HepG2 (cell line): ENCODE measurements at regions not wholly inside any gene's neighbourhood (a gene's known extent, or its start where the extent isn't known, plus 50 kb on each side); places are given as distances from the start of the nearest gene placed in this dataset.
A peak's percentile ranks its signal among the peaks of the same experiment; 100 is the strongest.

Experiments used
- ATF1 ChIP-seq: IDR thresholded peaks from 2 replicates; pipeline ENCODE4 v1.6.1; 2016; ENCODE audit warnings: mild to moderate bottlenecking, control low read depth
- DNMT3B ChIP-seq: conservative IDR thresholded peaks from 2 replicates; pipeline ENCODE4 v1.6.1; 2016; ENCODE audit warnings: missing biosample characterization, control low read depth
- ETV5 ChIP-seq: IDR thresholded peaks from 2 replicates; pipeline ENCODE4 v1.6.1; 2018; ENCODE audit warnings: missing biosample characterization, missing genetic modification reagents, inconsistent platforms, borderline replicate concordance
- FOXM1 ChIP-seq: sonication (generic); formaldehyde crosslinking; IDR thresholded peaks from 2 replicates; pipeline ENCODE4 v1.5.0; 2020; ENCODE audit warnings: missing genetic modification reagents
- ISL2 ChIP-seq: sonication (generic); formaldehyde crosslinking; IDR thresholded peaks from 2 replicates; pipeline ENCODE4 v1.5.0; 2020; ENCODE audit warnings: missing genetic modification reagents
- MAZ ChIP-seq, 2 experiments: sonication (generic) in 1 of 2; formaldehyde crosslinking in 1 of 2; IDR thresholded peaks; 2 replicates each; pipeline versions ENCODE4 v1.5.0 to v1.6.1; 2012 to 2020; ENCODE audit warnings: low read depth in 2 of 2, mild to moderate bottlenecking in 2 of 2, borderline replicate concordance in 1 of 2, improper control_type of control experiment in 1 of 2, low read length in 1 of 2, missing genetic modification reagents in 1 of 2, moderate library complexity in 1 of 2
- PBX2 ChIP-seq: IDR thresholded peaks from 2 replicates; pipeline ENCODE4 v1.6.1; 2016; ENCODE audit warnings: control low read depth
- PITX1 ChIP-seq: sonication (generic); formaldehyde crosslinking; IDR thresholded peaks from 2 replicates; pipeline ENCODE4 v1.5.1; 2020; ENCODE audit warnings: mild to moderate bottlenecking, missing genetic modification reagents
- POLR2AphosphoS2 ChIP-seq: IDR thresholded peaks from 2 replicates; pipeline ENCODE4 v1.6.1; 2011; ENCODE audit warnings: low read depth, low read length, improper control_type of control experiment
- RBM39 ChIP-seq: fragments of 200-400 bp; formaldehyde crosslinking; IDR thresholded peaks from one replicate; pipeline ENCODE4 v1.6.1; 2018; ENCODE audit warnings: antibody characterized with exemption, mild to moderate bottlenecking, low read depth, low read length; ENCODE audit not compliant: poor library complexity, severe bottlenecking
- RFXAP ChIP-seq: sonication (generic); formaldehyde crosslinking; IDR thresholded peaks from 2 replicates; pipeline ENCODE4 v1.4.0; 2020; ENCODE audit warnings: missing genetic modification reagents, borderline replicate concordance
- RNF2 ChIP-seq: fragments of 450-650 bp; conservative IDR thresholded peaks from 2 replicates; pipeline ENCODE4 v1.6.1; 2016; ENCODE audit warnings: low read depth
- SMC3 ChIP-seq: IDR thresholded peaks from 2 replicates; pipeline ENCODE4 v1.6.1; 2011; ENCODE audit warnings: low read length, improper control_type of control experiment
- TBP ChIP-seq: sonication (generic); formaldehyde crosslinking; IDR thresholded peaks from 2 replicates; pipeline ENCODE4 v1.5.0; 2020; ENCODE audit warnings: missing genetic modification reagents
- U2AF1 ChIP-seq: fragments of 200-400 bp; formaldehyde crosslinking; optimal IDR thresholded peaks from 2 replicates; pipeline ENCODE3; 2017; ENCODE audit warnings: mild to moderate bottlenecking, low read depth, low read length
- WIZ ChIP-seq: sonication (generic); formaldehyde crosslinking; IDR thresholded peaks from 2 replicates; pipeline ENCODE4 v1.5.1; 2020; ENCODE audit warnings: mild to moderate bottlenecking, missing genetic modification reagents
- ZBTB49 ChIP-seq: sonication (generic); formaldehyde crosslinking; IDR thresholded peaks from 2 replicates; pipeline ENCODE4 v1.4.0; 2020; ENCODE audit warnings: missing genetic modification reagents, borderline replicate concordance
- ZFP36L2 ChIP-seq: sonication (generic); formaldehyde crosslinking; IDR thresholded peaks from 2 replicates; pipeline ENCODE4 v1.4.0; 2020; ENCODE audit warnings: missing genetic modification reagents
- ZNF253 ChIP-seq: sonication (generic); formaldehyde crosslinking; IDR thresholded peaks from 2 replicates; pipeline ENCODE4 v1.8.0; 2022; ENCODE audit warnings: mild to moderate bottlenecking, missing genetic modification reagents, borderline replicate concordance
- ZNF34 ChIP-seq: sonication (generic); formaldehyde crosslinking; IDR thresholded peaks from 2 replicates; pipeline ENCODE4 v1.4.0; 2020; ENCODE audit warnings: mild to moderate bottlenecking, missing genetic modification reagents, borderline replicate concordance
- ZNF501 ChIP-seq: sonication (generic); formaldehyde crosslinking; IDR thresholded peaks from 2 replicates; pipeline ENCODE4 v1.5.1; 2020; ENCODE audit warnings: mild to moderate bottlenecking, moderate library complexity, missing genetic modification reagents
- ZNF543 ChIP-seq: sonication (generic); formaldehyde crosslinking; IDR thresholded peaks from 2 replicates; pipeline ENCODE4 v1.4.0; 2020; ENCODE audit warnings: mild to moderate bottlenecking, missing genetic modification reagents
- ZNF605 ChIP-seq: sonication (generic); formaldehyde crosslinking; IDR thresholded peaks from 2 replicates; pipeline ENCODE4 v1.8.0; 2022; ENCODE audit warnings: mild to moderate bottlenecking, missing genetic modification reagents
- ZNF607 ChIP-seq: sonication (generic); formaldehyde crosslinking; IDR thresholded peaks from 2 replicates; pipeline ENCODE4 v1.5.1; 2020; ENCODE audit warnings: missing genetic modification reagents, mild to moderate bottlenecking, borderline replicate concordance
- ZNF691 ChIP-seq: sonication (generic); formaldehyde crosslinking; IDR thresholded peaks from 2 replicates; pipeline ENCODE4 v1.4.0; 2020; ENCODE audit warnings: missing genetic modification reagents, low read depth, mild to moderate bottlenecking, borderline replicate concordance
- ZNF749 ChIP-seq: sonication (generic); formaldehyde crosslinking; IDR thresholded peaks from 2 replicates; pipeline ENCODE4 v1.8.0; 2022; ENCODE audit warnings: mild to moderate bottlenecking, missing genetic modification reagents, moderate library complexity, borderline replicate concordance
- ZNF777 ChIP-seq: sonication (generic); formaldehyde crosslinking; IDR thresholded peaks from 2 replicates; pipeline ENCODE4 v1.4.0; 2020; ENCODE audit warnings: missing genetic modification reagents

- TF ChIP-seq WIZ (CRISPR knock-in tag) (no peak), ZNF749 (CRISPR knock-in tag) (no peak), ATF1 (no peak), ZBTB49 (no peak), ETV5 (peak; percentile 47; the same call in 1 of the 2 replicates), ZNF253 (no peak), ZNF543 (CRISPR knock-in tag) (0 out of 2 replicates have a peak, but pooled peaks have one; percentile 5), ZNF501 (no peak), RNF2 (no peak), ZNF607 (CRISPR knock-in tag) (no peak), U2AF1 (no peak), ZNF777 (CRISPR knock-in tag) (no peak), TBP (CRISPR knock-in tag) (no peak), RBM39 (no peak), ZNF691 (no peak), ISL2 (no peak), MAZ (IDR thresholded peaks at IDR 0.05; ENCODE audit: borderline replicate concordance, low read depth, low read length) (0 out of 2 replicates have a peak, but pooled peaks have one; percentile 14), MAZ (CRISPR knock-in tag; IDR thresholded peaks at IDR 0.05; ENCODE audit: low read depth) (no peak), PBX2 (CRISPR knock-in tag) (no peak), RFXAP (CRISPR knock-in tag) (no peak), SMC3 (peak; percentile 17; the same call in 1 of the 2 replicates), ZFP36L2 (CRISPR knock-in tag) (no peak), POLR2AphosphoS2 (no peak), ZNF34 (CRISPR knock-in tag) (no peak), PITX1 (CRISPR knock-in tag) (no peak; the same call in 1 of the 2 replicates), ZNF605 (CRISPR knock-in tag) (peak; percentile 47; the same call in 1 of the 2 replicates), FOXM1 (CRISPR knock-in tag) (no peak), DNMT3B (CRISPR knock-in tag) (no peak)
Observed at GRCh38 chr4:4641661-4642495, 100.0 kb upstream of the STX18 start (continued).
